HTR-8/SVneo (cell line): ENCODE measurements at regions not wholly inside any gene's neighbourhood (a gene's known extent, or its start where the extent isn't known, plus 50 kb on each side); places are given as distances from the start of the nearest gene placed in this dataset.

Source experiments
- DNase-seq: peaks from one replicate; pipeline ENCODE4 v3.0.0; 2011; ENCODE audit warnings: low spot score, mixed read lengths; ENCODE audit not compliant: insufficient read length
- FAIRE-seq: peaks from 2 replicates; lab custom pipeline; 2011; peaks lifted over from hg19 to GRCh38; lab: Jason Lieb, UNC

DNA sequence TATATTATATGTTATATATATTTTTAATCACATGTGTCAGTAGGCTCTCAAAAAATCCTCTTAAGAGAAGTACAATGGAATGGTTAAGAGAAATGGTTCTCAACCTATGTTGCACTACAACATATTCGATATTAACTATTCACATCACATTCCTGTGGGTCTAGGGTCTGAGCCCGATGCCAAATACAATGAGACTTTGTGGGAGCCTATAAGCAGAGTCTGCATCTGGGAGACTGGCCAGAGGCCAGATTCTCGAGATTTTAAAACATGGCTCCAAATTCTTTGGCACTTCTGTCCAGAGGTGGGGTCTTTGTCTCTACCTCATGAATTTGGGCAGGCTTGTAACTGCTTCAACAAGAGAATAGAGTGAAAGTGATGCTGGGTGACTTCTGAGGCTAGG lies 79.4 kb upstream of the NBEA start:
- no peak for FAIRE-seq
- no peak for DNase-seq

DNA sequence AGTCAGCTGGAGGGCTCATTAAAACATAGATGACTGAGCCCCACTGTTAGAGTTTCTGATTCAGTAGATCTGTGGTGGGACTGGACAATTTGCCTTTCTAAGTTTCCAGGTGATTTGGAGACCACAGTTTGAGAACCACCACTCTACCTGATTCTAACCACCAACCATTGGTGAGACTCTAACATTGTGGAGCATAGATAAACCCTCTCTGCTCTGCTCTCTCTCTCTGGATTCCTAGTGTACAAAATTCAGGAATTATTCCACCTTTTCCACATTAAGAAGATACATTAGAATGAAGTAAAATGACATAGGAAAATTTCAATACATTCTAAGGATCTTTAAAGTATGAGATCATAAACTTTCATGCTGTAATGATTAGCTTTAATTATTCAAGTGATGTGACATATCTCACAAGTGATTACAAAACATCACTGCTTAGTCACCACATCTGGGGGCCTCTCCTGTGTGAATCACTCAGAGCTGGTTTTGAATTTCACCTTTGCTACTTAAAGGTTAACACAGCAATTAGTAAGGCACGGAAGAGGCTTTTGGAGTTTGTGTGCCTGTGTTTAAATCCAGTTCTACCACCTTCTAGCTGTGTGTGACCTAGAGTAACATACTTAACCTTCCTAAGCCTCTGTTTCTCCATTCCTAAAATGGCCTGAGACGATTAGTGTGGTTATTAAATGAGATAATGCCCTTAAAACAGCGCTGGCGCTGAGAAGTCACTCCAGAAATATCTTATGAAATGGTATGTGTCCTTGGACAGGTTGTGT lies 78.5 kb upstream of the NBEA start:
- DNase-seq (peak; percentile 5), FAIRE-seq (no peak)

DNA sequence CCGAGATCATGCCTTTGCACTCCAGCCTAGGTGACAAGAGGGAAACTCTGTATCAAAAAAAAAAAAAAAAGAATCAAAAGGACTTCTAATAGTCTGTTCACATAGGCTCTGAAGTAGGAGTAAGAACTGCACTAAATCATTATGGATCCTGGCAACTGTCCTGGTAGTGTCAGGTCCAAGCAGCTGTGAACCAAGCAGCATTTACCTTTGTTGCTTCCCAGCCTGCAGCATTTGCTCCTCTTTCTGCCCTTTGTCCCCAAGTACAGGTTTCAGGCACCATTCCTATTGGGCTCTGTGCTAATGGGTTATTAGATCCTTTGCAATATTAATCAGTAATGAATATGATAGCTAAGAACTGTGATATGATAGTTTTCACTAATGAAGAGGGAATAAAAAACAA lies 77.4 kb upstream of the NBEA start:
- FAIRE-seq: no peak
- no peak for DNase-seq

DNA sequence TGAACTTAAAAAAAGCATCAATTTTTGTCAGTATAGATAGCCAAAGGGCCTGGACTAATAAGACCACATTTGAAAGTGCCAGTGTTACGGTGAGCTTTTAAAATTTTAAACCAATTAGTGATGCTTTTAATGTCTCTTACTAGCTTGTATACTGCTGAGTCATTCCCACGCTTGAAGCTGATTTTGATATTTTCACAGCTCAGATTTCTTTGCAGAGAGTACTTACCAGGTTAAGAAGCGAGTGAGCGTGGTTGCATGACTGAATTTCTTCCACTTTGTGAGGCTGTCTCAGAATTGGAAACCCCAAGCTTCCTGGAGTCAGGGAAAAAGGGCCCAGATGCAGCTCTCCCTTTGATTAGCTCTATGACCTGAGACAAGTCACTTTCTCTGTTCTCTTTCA lies 74.5 kb upstream of the NBEA start:
- DNase-seq: no peak
- FAIRE-seq: no peak

- FAIRE-seq: no peak
- DNase-seq: no peak
Observed at GRCh38 chr13:34868733-34869132, 73.3 kb upstream of the NBEA start.

- DNase-seq (no peak), FAIRE-seq (no peak)
Observed at GRCh38 chr13:34869696-34870095, 72.4 kb upstream of the NBEA start.

GRCh38 chr13:34878329-34878728 lies 63.7 kb upstream of the NBEA start:
- FAIRE-seq: no peak
- no peak for DNase-seq

DNA sequence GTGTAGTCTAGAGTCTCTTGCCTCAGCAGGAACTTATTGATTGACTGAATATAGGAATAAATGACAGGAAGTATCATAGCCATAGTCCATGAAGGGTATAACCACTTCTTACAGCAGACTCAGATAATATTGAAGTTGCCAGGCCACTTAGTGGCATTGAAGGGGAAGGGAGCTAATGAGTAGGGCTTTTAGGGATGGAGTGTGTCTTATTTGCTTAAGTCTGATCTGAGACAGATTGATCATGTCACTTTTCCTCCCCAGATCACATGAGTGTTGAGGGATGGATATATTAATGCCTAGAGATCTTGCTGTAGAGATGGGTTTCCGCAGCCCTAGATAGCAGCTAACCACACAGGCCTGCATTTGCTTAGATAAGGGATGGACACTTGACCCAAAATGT lies 62.2 kb upstream of the NBEA start:
- DNase-seq (no peak), FAIRE-seq (no peak)

DNA sequence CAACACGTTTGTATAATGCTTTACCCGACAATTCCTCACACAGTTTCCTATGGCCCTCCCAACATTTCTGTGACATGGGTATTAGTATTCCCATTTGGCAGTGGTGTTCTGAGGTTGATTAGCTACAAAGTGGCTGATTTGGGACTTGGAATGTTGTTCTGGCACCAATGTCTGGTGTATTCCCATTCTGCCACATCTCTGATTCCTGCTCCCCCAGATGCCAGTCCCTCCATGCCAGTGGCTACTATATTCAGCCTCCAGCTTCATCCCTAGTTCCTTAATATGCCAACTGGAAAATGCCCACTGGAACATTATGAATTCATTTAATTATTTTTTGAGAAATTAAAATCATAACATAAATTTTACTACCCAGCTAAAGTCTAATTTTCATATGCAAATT lies 60.6 kb upstream of the NBEA start:
- FAIRE-seq (no peak), DNase-seq (no peak)

DNA sequence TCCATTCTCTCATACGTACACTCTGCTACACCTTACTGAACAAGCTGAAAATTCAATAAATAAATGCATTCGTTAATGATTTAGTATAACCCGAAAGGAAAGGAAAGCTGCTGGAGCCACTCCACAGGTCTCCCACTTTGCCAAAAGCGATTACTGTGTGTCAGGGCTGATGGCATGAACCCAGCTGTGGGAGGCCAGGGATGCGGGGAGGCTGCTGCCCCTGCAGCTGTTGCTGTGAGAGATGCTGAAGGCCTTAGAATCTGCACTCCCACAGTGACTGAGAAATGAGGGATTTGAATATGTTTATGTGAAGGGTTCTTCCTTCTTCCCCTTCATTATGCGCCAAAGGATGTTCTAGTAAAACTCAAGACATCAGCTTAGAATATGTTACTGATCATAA lies 58.7 kb upstream of the NBEA start:
- no peak for DNase-seq
- no peak for FAIRE-seq

DNA sequence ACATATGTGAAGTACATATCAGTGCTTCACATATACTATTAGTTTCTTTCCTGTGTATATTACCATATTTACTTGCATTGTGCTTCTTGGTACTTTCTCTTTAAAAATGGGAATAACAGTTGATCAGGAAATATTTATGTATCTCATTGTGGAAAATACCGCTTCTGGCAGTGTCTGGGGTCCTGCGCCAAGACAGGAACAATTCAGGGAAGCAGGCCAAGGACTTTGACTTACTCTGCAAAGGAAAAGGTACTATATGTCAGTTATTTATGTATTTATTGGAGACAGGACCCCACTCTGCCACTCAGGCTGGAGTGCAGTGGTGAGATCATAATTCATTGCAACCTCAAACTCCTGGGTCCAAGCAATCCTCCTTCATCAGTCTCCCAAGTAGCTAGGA lies 57.7 kb upstream of the NBEA start:
- FAIRE-seq (no peak), DNase-seq (no peak)

- FAIRE-seq (no peak), DNase-seq (no peak)
Observed at GRCh38 chr13:34886121-34886875, 55.8 kb upstream of the NBEA start.

DNA sequence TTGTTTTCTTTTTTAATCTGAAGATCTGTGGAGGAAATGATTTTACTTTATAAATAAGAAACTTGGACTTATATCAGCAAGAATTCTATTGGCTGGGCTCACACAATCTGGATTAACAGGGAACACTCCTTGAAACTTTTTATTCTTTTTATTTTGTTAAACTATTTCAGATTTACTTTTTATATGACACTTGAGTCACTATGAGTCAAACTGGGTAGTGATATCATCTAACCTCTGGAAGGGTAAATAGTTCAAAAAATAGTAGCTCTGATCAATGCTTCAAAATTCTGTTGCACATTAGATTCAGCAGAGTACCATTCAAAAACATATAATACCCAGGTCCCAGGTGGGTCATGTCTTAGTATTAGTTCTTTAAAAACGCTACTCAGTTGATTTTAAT lies 55.1 kb upstream of the NBEA start:
- no peak for FAIRE-seq
- DNase-seq: no peak
